NCI-H2196 (cell line): ENCODE measurements at regions not wholly inside any gene's neighbourhood (a gene's known extent, or its start where the extent isn't known, plus 50 kb on each side); places are given as distances from the start of the nearest gene placed in this dataset.

Experiments used
- DNase-seq: peaks from one replicate; lab custom pipeline; 2025; ENCODE audit not compliant: unreplicated experiment; lab: John Stamatoyannopoulos, UW

DNA sequence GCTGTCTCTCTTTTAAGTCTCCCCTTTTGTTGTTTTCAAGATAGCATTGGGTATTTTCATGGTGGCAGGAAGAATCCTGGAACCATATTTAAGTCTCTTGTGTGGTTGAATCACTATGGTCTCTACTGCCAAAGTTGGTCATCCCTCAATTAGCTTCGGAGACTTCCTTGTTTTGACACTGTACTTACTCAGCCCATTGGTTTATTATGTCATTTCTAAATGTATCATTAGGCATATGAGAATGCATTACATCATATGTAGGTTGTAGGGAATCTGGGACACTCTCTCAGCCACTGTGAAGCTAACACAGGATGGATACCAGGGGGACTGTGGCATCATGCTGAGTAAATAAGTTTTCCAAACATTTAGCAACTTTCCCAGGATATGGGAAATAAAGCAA lies 211.8 kb downstream of the DTHD1 start:
- DNase-seq = no peak

DNA sequence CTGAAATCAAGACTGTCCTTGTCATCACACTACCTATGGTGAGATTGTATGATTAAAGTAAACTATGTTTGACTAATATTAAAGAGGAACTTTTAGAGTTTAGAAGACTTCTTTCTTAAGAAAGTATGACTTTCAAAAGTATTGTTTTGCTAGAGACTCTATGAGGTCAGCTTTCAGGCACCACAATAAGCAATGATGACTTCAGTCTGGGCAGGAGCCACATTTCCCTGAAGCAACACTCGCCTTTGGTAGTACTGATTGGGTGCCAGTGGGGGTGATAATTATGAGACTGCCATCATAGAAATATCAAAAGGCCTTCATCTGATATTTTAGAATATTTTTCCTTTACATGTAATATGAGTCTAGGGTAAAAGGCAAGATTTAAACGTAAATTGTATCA lies 212.6 kb downstream of the DTHD1 start:
- DNase-seq = no peak

DNA sequence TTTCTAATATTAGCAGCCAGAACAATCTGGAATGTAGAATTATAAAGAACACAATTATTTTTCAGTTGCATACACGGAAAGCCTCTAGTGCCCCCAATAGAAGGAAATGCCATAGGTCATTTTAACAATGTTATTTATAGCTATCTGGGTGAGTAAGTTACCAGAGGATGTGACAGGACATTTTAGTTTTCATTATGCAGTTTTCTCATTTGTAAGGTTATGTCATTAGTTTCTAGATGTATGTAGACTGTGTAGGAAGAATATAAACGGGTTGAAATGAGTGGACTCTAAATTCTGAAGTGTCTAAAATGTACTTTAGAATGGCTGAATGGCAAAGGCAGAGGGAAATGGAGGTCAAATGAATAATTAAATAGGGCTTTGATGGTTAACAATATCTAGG lies 213.3 kb downstream of the DTHD1 start:
- DNase-seq = no peak

DNA sequence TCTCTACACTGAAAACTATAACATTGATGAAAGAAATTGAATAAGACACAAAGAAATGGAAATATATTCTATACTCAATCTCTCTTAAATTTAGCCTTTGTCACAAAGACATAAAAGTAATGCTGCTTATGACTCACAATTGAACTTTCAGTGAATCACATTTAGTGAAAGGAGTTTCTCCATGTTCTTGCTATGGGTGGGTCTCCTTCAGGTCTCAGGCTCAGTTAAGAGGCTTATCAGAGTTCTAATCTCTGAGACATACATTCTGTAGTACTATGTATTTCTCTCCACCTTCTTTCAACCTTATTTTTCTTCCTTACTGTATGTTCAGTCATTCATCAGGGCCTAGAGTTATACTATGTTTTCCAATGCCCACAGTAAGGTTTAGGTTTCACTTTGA lies 220.9 kb downstream of the DTHD1 start:
- DNase-seq = no peak

- no peak for DNase-seq
These were observed 227.0 kb downstream of the DTHD1 start for GRCh38 chr4:36508394-36508793.

DNA sequence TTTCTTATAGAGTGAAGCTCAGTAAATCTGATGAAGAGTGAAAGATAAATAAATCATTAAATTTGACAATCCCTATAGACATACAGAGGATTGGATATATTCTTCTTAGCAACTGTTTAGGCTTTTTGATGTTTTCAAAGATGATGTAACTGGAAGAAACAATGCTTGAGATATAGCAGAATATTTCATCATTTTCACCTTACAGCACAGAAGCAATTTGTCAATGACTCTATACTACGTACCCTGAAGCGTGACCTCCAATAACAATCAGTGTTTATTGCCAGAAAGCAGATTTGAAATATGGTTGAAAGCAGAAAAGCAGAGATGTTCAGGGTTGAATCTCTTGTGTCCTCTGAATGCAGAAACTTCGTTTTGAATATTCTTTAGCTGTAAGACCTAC lies 228.4 kb downstream of the DTHD1 start:
- DNase-seq = no peak

- no peak for DNase-seq
These were observed 230.4 kb downstream of the DTHD1 start for GRCh38 chr4:36511785-36512184.

- DNase-seq = no peak
These were observed 235.2 kb downstream of the DTHD1 start for GRCh38 chr4:36516522-36517095.

DNA sequence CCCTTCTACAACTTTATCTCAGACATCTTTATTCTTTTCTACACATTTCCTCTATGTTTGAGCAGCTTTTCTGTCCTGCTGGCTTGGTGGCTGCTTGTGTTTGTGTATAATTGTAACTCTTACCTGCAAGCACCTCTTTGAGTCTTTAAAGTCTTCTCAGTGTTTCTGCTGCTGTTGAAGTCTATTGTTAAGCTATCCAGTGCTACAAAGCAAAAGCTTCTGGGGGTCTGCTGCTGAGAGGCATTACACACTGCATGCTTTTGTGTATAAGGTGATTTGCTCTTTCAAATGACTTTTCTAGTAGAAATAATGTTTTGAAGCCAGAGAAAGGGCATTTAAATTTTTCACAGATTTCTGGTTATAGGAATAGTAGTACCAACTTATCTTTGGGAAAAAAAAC lies 241.8 kb downstream of the DTHD1 start:
- DNase-seq = no peak

DNA sequence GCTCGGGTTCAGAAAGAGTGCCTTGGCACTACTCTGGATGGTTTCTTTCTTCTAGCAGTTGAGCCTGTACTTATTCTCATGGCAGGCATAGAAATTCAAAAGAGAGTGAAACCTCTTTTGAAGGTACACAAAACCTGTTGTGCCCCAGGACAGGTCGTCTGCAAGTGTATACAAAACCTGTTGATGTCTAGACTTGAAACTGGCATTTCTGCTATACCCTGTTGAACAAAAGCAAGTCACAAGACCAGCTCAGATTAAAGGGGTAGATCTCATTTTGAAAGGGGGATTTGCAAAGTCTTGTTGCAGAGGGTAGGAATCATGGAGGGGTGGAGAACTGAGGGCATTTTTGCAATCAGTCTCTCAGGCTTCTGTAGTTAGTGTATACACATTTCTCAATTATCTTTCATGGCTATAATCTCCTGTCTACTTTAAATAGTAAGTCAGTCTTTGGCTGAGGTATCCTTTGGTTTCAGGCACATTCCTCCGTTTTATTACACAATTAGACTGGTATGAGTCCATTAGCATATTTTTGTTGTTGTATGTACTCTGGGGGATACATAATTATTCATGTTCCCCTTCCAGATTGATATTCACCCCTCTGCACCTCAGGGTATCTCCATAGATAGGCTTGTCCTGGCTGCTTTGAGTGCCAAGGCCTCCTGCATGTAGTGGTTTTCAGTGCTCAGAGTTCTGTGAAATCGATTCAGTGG lies 251.4 kb downstream of the DTHD1 start:
- no peak for DNase-seq

- no peak for DNase-seq
These were observed 252.5 kb downstream of the DTHD1 start for GRCh38 chr4:36533944-36534343.

- no peak for DNase-seq
These were observed 266.0 kb downstream of the DTHD1 start for GRCh38 chr4:36547383-36547782.

DNA sequence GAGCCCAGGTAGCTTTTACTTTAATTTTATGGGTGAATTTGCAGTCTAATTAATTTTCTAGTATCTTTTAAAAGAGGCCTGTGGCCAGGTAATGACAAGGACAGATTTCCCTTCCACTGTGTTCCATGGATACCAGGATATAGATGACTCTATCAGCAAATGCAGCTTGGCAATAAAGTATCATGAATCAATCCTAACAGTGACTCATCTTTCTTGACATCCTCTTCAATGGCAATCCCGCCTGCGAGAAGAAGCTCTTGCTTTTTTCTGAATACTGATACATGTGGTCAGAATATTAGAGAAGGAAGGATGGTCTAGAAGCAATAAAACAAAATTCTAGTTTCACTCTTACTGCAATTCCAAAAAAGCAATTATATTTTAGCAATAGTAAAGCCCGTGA lies 267.8 kb downstream of the DTHD1 start:
- no peak for DNase-seq

- no peak for DNase-seq
These were observed 268.6 kb downstream of the DTHD1 start for GRCh38 chr4:36549992-36550391.

GRCh38 chr4:36551697-36552214 lies 270.3 kb downstream of the DTHD1 start:
- DNase-seq = no peak

DNA sequence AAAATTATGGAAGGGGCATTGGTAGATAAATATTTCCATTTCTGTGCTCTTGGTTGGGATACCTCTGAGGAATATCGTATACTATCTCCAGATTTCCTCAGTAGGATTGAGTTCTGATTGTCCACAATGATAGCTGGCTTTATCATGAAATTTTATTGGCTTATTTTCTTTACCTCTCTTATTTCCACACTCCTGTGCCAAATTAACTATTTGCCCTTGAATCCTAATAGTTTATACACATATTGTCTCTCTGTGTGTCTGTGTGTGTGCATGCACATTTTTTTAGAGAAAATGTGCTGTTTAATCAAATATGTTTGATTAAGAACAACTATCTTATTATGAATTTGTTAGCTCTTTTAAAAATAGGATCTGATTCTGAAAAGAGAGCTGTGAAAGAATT lies 271.6 kb downstream of the DTHD1 start:
- no peak for DNase-seq

- no peak for DNase-seq
These were observed 272.0 kb downstream of the DTHD1 start for GRCh38 chr4:36553453-36553852.

DNA sequence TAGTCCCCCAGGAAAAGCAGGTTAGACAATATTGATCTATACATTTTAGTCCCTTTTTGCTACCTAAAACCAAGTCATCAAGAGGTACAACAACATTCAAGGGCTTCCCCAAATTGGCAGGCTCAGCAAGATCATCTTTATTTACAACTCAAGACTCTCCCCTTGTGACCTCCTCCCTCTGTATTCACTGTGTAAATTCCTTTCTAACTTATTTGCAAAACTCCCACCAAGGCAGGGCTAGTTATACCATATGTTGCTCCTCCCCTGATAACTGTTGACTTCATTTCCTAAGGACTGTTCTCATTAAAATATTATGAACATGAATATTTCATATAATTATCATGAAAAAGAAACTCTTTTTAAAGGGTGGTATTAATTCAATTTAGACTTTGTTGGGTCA lies 275.6 kb downstream of the DTHD1 start:
- DNase-seq = no peak

DNA sequence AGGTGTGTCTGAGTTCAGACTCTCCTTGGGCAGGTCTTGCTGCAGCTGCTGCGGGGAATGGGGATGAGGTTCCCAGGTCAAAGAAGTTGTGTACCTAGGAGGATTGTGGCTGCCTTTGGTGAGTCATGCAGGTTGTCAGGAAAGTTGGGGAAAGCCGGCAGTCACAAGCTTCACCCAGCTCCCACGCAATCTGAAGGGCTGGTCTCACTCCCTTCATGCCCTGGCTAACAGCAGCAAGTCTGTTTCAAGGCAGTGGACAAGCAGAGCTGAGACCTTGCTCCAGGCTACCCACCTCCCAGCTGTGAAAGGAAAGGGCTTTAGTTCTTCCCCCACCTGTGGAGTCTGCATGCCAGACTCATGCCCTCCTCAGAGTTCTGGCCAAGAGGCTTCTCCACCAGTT lies 287.2 kb downstream of the DTHD1 start:
- DNase-seq = no peak

GRCh38 chr4:36573441-36573840 lies 292.0 kb downstream of the DTHD1 start:
- DNase-seq = no peak

- no peak for DNase-seq
These were observed 293.4 kb downstream of the DTHD1 start for GRCh38 chr4:36574816-36575215.

GRCh38 chr4:36582198-36582597 lies 300.8 kb downstream of the DTHD1 start:
- DNase-seq = no peak

DNA sequence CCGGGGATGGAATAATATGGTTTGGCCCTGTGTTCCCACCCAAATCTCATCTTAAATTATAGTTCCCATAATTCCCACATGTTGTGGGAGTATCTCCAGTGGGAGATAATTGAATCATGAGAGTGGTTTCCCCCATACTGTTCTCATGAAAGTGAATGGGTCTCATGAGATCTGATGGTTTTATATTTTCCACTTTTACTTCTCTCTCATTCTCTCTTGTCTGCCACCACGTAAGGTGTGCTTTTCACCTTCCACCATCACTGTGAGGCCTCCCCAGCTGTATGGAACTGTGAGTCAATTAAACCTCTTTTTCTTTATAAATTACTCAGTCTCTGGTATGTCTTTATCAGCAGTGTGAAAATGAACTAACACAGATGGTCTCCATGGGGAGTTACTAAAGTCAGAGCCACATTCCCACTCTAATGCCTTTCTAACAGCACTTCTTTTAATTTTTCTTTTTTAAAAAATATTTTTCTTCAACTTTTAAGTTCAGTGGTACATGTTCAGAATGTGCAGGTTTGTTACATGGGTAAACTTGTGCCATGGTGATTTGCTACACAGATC lies 306.6 kb downstream of the DTHD1 start:
- DNase-seq = no peak
